Breast epithelium (tissue), 4 donors: ENCODE measurements at regions not wholly inside any gene's neighbourhood (a gene's known extent, or its start where the extent isn't known, plus 50 kb on each side); places are given as distances from the start of the nearest gene placed in this dataset.

Experiments used
- DNase-seq, 2 donors: peaks; one replicate each; pipeline ENCODE4 v3.0.0-alpha.2; 2019; ENCODE audit warnings: low spot score in 2 of 2
- H3K27ac ChIP-seq, 2 donors: fragments of 200-600 bp; sonication (generic) in 1 of 2; one replicate each; pipeline ENCODE4 v1.5.1; 2016 to 2019; ENCODE audit warnings: mild to moderate bottlenecking in 1 of 2
- H3K27me3 ChIP-seq, 2 donors: fragments of 200-600 bp; sonication (generic) in 1 of 2; one replicate each; pipeline versions ENCODE4 v1.5.1 to v1.6.0; 2017 to 2019; ENCODE audit warnings: control low read depth in 1 of 2, mild to moderate bottlenecking in 1 of 2
- H3K36me3 ChIP-seq: fragments of 200-600 bp; one replicate; pipeline ENCODE4 v1.5.1; 2019
- H3K4me1 ChIP-seq, 2 donors: fragments of 200-600 bp; sonication (generic); one replicate each; pipeline ENCODE4 v1.5.1; 2016 to 2019; ENCODE audit warnings: control low read depth in 1 of 2
- H3K4me3 ChIP-seq, 3 donors: fragments of 200-600 bp; sonication (generic); 1 replicate in 2 of 3; 2 replicates in 1 of 3; pipeline ENCODE4 v1.5.1; 2016 to 2019; ENCODE audit warnings: mild to moderate bottlenecking in 3 of 3, moderate library complexity in 2 of 3
- H3K9me3 ChIP-seq, 2 donors: fragments of 200-600 bp; sonication (generic) in 1 of 2; one replicate each; pipeline ENCODE4 v1.5.1; 2016 to 2019; ENCODE audit warnings: control low read depth in 1 of 2
- POLR2A ChIP-seq: fragments of 450-650 bp; IDR thresholded peaks from one replicate; pipeline ENCODE4 v1.6.1; 2016; ENCODE audit warnings: antibody characterized with exemption, mild to moderate bottlenecking, moderate library complexity
- POLR2AphosphoS5 ChIP-seq, 3 donors: sonication (generic); formaldehyde crosslinking; IDR thresholded peaks; one replicate each; pipeline ENCODE4 v1.6.1; 2017; ENCODE audit warnings: antibody characterized with exemption in 3 of 3
- intact Hi-C: fragments of 100-400 bp; cut with DNase I; formaldehyde crosslinking; loops from one replicate; pipeline ENCODE4 v1.15.1; 2023; ENCODE audit warnings: low total_unique reads
- TF ChIP-seq, protein P1 (sequence below), 3 donors: fragments of 450-650 bp; IDR thresholded peaks; one replicate each; pipeline ENCODE4 v1.5.1; 2016 to 2017; ENCODE audit warnings: antibody characterized with exemption in 3 of 3, mild to moderate bottlenecking in 3 of 3, moderate library complexity in 3 of 3

DNA sequence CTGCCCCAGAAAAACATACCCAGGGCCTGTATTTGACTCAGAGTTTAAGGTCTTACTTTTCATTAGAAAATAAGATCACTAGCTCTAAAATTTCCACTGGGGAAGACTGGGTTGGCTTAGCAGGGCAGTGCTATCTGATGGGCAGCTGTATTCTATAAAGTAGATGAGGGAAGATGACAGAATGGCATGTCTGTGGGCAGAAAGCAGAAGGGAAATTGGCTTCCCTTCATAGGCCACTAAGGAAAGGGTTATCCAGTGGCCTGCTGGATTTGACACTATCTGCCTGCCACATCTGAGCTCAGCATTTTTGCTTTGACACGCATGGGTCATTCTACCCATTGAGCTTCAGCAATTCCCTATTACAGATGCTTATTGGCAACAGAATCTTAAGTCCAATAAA, 461.3 kb upstream of the RASGRP1 start:
- no peak for TF ChIP-seq POLR2A
- TF ChIP-seq, protein P1, sequence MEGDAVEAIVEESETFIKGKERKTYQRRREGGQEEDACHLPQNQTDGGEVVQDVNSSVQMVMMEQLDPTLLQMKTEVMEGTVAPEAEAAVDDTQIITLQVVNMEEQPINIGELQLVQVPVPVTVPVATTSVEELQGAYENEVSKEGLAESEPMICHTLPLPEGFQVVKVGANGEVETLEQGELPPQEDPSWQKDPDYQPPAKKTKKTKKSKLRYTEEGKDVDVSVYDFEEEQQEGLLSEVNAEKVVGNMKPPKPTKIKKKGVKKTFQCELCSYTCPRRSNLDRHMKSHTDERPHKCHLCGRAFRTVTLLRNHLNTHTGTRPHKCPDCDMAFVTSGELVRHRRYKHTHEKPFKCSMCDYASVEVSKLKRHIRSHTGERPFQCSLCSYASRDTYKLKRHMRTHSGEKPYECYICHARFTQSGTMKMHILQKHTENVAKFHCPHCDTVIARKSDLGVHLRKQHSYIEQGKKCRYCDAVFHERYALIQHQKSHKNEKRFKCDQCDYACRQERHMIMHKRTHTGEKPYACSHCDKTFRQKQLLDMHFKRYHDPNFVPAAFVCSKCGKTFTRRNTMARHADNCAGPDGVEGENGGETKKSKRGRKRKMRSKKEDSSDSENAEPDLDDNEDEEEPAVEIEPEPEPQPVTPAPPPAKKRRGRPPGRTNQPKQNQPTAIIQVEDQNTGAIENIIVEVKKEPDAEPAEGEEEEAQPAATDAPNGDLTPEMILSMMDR (IDR thresholded peaks at IDR 0.05): no peak
- TF ChIP-seq POLR2AphosphoS5 (IDR thresholded peaks at IDR 0.05): no peak
- H3K27ac ChIP-seq: no peak overlapping the region
- no peaks in the 10 kb centered on the region for H3K9me3 ChIP-seq
- intact Hi-C loops: no loop called here
- no peaks in the 10 kb centered on the region for H3K27me3 ChIP-seq
- no peaks in the 10 kb centered on the region for H3K4me1 ChIP-seq
- no peak for DNase-seq
- no peak overlapping the region for H3K4me3 ChIP-seq
- H3K36me3 ChIP-seq: no peaks in the 10 kb centered on the region

DNA sequence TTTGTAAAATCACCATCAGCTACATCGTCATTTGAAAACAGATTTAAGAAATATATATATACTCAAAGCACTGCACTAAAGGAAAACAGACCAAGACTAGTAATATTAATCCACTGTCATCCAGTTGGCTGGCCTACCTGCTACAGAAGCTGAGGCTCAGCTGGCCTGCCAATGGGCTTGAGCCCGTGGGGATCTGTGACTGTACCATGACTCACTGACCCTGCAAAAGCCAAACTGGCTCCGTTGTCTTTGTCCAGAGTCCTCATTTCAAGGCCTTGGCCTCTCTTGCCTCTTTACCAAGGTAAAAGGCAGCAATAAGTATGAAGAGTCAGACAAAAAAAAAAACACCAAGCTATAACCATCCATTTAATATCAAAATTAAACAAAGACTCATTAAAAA, 463.5 kb upstream of the RASGRP1 start:
- H3K36me3 ChIP-seq: no peaks in the 10 kb centered on the region
- DNase-seq: no peak
- no peak overlapping the region for H3K27ac ChIP-seq
- intact Hi-C loops: no loop called here
- no peaks in the 10 kb centered on the region for H3K4me1 ChIP-seq
- H3K4me3 ChIP-seq: no peak overlapping the region
- TF ChIP-seq POLR2A (no peak), POLR2AphosphoS5 (IDR thresholded peaks at IDR 0.05) (no peak)
- TF ChIP-seq, protein P1 (IDR thresholded peaks at IDR 0.05): no peak
- no peaks in the 10 kb centered on the region for H3K9me3 ChIP-seq
- no peaks in the 10 kb centered on the region for H3K27me3 ChIP-seq

DNA sequence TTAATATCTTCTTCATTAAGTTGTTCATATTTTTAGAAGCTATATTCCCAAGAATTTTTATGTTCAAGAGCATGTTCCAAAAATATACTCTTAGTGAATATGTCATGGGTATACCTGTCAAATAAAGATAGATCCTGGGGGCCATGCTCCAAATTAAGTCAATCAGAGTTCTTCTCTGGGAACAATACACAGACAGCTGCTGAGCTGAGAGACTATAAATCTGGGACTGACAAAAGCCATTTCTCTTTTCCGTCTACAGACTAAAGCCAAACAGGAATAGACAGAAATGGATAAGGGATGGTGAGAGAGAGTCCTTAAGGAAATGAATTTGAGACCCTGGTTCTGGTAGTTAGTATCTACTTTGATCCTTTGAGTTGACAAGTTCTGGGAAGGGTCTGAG, 465.1 kb upstream of the RASGRP1 start:
- H3K27me3 ChIP-seq: no peaks in the 10 kb centered on the region
- intact Hi-C loops: no loop called here
- no peak for DNase-seq
- H3K4me1 ChIP-seq: no peaks in the 10 kb centered on the region
- no peak for TF ChIP-seq POLR2A
- no peaks in the 10 kb centered on the region for H3K36me3 ChIP-seq
- H3K27ac ChIP-seq: no peak overlapping the region
- H3K4me3 ChIP-seq: no peak overlapping the region
- no peaks in the 10 kb centered on the region for H3K9me3 ChIP-seq

DNA sequence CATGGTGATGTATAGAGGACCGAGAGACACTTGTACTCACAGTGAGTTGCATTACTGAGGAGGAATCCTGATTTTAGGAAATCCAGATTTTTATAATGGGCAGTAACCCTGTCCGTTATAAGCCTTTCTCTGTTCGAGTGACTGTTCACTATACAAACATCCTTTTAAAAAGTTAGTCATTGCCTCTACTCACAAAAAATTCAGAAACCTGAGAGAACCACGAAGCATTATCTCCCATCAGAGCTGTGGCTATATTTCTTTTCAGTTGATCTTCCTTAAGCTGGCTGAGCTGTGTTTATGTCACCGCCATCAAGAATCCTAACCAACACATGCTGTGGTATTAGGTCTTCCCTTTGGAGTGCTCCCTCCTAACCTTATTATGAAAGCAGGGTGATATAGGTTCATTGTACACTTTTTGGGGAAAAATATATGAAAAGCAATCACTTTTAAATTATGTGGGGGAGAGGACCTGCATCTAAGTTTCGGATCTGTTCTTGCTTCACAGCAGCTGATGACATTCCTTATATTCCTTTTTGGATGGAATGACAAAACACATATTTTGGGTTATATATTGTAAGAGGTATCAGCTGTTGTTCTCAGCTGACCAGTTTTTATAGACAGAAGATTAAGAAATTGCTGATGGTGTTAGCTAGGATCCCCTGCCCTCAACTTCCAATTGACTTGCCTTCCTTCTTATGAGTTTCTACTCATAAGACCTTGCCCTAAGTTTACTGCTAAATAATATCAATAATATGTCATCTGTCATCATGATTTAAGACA, 465.9 kb upstream of the RASGRP1 start:
- no peak for TF ChIP-seq POLR2AphosphoS5 (IDR thresholded peaks at IDR 0.05)
- TF ChIP-seq, protein P1 (IDR thresholded peaks at IDR 0.05): no peak
- no peak for TF ChIP-seq POLR2A
- intact Hi-C loops: no loop called here
- no peaks in the 10 kb centered on the region for H3K9me3 ChIP-seq

DNA sequence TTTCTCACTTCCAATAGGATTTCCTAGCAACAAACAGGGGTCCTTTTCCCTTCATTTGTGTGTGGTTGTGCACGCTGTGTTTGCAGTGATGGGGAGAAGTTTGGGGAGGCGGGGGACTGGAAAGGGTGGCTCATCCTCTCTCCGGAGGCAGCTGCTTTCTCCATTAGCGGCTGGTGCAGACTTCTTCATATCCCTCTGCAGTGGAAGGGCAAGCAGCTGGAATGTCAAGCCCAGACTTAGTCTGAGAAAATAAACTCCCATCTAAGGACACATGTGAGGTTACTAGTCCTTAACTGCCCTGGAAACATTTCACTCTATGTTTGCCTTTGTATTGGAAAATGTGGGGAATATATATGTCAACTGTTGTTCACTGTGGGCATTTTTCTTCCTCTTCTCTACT, 467.0 kb upstream of the RASGRP1 start:
- TF ChIP-seq POLR2AphosphoS5 (IDR thresholded peaks at IDR 0.05) (no peak), POLR2A (no peak)
- TF ChIP-seq, protein P1 (IDR thresholded peaks at IDR 0.05): no peak
- no peak overlapping the region for H3K4me3 ChIP-seq
- H3K27me3 ChIP-seq: no peaks in the 10 kb centered on the region
- H3K4me1 ChIP-seq: no peaks in the 10 kb centered on the region
- H3K36me3 ChIP-seq: no peaks in the 10 kb centered on the region
- DNase-seq: no peak
- intact Hi-C loops: no loop called here
- no peak overlapping the region for H3K27ac ChIP-seq
- no peaks in the 10 kb centered on the region for H3K9me3 ChIP-seq

More for the DNA sequence above, 465.9 kb upstream of the RASGRP1 start:
- Histone ChIP-seq H3K27me3 (no peaks in the 10 kb centered on the region), H3K27ac (no peak overlapping the region), H3K4me1 (no peaks in the 10 kb centered on the region), H3K4me3 (no peak overlapping the region), H3K36me3 (no peaks in the 10 kb centered on the region)
- no peak for DNase-seq
